CD4-positive, alpha-beta T cell (primary cell): ENCODE measurements at regions not wholly inside any gene's neighbourhood (a gene's known extent, or its start where the extent isn't known, plus 50 kb on each side); places are given as distances from the start of the nearest gene placed in this dataset.
A peak's percentile ranks its signal among the peaks of the same experiment; 100 is the strongest.
"Not testable (repeated sequence)": the region's sequence is repeated elsewhere in the genome, so short reads cannot be mapped to it uniquely, and the experiment has no call there.

Source experiments
- ATAC-seq: fragments of 200-7000 bp; cut with Tn5 transposase; one replicate; pipeline ENCODE4 v1.10.0; 2022; ENCODE audit warnings: mild to moderate bottlenecking; ENCODE audit not compliant: poor library complexity
- CTCF ChIA-PET: fragments of 350-600 bp; sonication (Branson Sonifier 250); formaldehyde crosslinking; loops from one replicate; lab custom pipeline; 2021; ENCODE audit warnings: antibody characterized with exemption, inconsistent platforms; lab: Charles Lee
- POLR2A ChIA-PET: fragments of 350-600 bp; sonication (Branson Sonifier 250); formaldehyde crosslinking; loops from one replicate; lab custom pipeline; 2021; ENCODE audit warnings: antibody characterized with exemption, inconsistent platforms; lab: Charles Lee
- DNase-seq, 14 experiments: peaks; one replicate each; pipeline ENCODE4 v3.0.0-alpha.2; 2013 to 2020; ENCODE audit warnings: mixed read lengths in 2 of 14
- H3K27ac ChIP-seq, 2 donors: one replicate each; pipeline versions ENCODE4 v1.5.1 to v1.7.0; 2013; ENCODE audit warnings: low read length in 2 of 2, low read depth in 1 of 2, mild to moderate bottlenecking in 1 of 2
- H3K27me3 ChIP-seq, 2 experiments: 1 replicate in 1 of 2; 2 replicates in 1 of 2; pipeline versions ENCODE4 v1.6.1 to v1.7.0; 2013; ENCODE audit warnings: low read length in 2 of 2, control low read depth in 1 of 2, mild to moderate bottlenecking in 1 of 2, moderate library complexity in 1 of 2; ENCODE audit not compliant: insufficient read depth in 2 of 2, control insufficient read depth in 1 of 2
- H3K36me3 ChIP-seq: one replicate; pipeline ENCODE4 v1.6.1; 2013; ENCODE audit warnings: low read length, control low read depth; ENCODE audit not compliant: insufficient read depth
- H3K4me1 ChIP-seq: one replicate; pipeline ENCODE4 v1.6.1; 2013; ENCODE audit warnings: low read length, control low read depth; ENCODE audit not compliant: insufficient read depth
- H3K4me3 ChIP-seq: one replicate; pipeline ENCODE4 v1.5.1; 2013; ENCODE audit warnings: mild to moderate bottlenecking, low read length, moderate library complexity
- H3K9me3 ChIP-seq, 2 experiments: 1 replicate in 1 of 2; 2 replicates in 1 of 2; pipeline versions ENCODE4 v1.6.1 to v1.7.0; 2013; ENCODE audit warnings: low read length in 2 of 2, mild to moderate bottlenecking in 2 of 2, control low read depth in 1 of 2, moderate library complexity in 1 of 2; ENCODE audit not compliant: control insufficient read depth in 1 of 2, insufficient read depth in 1 of 2
- H3K27ac Mint-ChIP-seq: one replicate; pipeline ENCODE4 v1.8.0; 2020; ENCODE audit warnings: mixed read lengths
- H3K27me3 Mint-ChIP-seq: one replicate; pipeline ENCODE4 v1.8.0; 2021; ENCODE audit warnings: mixed read lengths
- H3K36me3 Mint-ChIP-seq: one replicate; pipeline ENCODE4 v1.8.0; 2021; ENCODE audit warnings: low read depth, mixed read lengths
- H3K4me1 Mint-ChIP-seq: one replicate; pipeline ENCODE4 v1.8.0; 2021; ENCODE audit warnings: low read depth, mixed read lengths
- H3K4me3 Mint-ChIP-seq: one replicate; pipeline ENCODE4 v1.8.0; 2020; ENCODE audit warnings: mild to moderate bottlenecking, mixed read lengths
- H3K9me3 Mint-ChIP-seq: one replicate; pipeline ENCODE4 v1.8.0; 2020; ENCODE audit warnings: mixed read lengths
- intact Hi-C, 2 experiments: fragments of 100-400 bp; cut with DNase I in 1 of 2; cut with micrococcal nuclease in 1 of 2; formaldehyde crosslinking; loops; one replicate each; pipeline versions ENCODE4 v1.15.1 to v1.9.0; 2023 to 2025; cut with DNase I, micrococcal nuclease
- TF ChIP-seq, protein P1 (sequence below): fragments of 200-600 bp; IDR thresholded peaks from one replicate; pipeline ENCODE4 v1.8.0; 2022; ENCODE audit warnings: antibody characterized with exemption, mild to moderate bottlenecking

DNA sequence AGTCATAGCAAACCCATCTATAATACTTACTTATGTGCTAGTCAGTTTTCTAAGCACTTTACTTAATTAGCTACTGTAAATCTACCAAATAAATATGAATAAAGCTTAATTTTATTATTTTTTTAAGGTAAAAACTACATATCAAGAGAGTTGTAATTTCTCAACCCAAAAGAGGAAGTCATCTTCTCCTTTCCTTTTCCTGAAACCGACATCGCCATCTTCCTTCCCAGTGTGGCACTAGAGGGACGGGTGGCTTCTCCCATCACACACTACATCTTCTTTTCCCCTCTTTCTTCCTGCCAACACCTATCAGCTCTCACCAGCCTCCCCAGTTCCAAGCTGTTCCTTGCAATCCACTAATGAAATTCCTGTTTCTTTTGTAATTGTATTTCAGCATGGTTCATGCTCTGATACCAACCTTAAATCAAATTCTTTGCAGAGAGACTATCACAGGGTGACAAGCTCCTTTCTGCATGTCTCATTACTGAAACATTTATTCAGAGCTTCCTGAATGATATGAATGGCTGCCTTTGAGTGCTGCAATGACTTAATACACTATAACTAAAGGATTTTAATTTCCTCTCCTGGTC, 251.6 kb upstream of the FAM78B start:
- ChIA-PET CTCF (no interaction called here), POLR2A (no interaction called here)
- H3K4me3 ChIP-seq: no peak overlapping the region
- Mint-ChIP-seq H3K4me3 (no peak overlapping the region), H3K4me1 (no peaks in the 10 kb centered on the region), H3K27me3 (peaks cover 39% of the 10 kb centered on the region), H3K27ac (no peak overlapping the region), H3K9me3 (peaks cover 3% of the 10 kb centered on the region), H3K36me3 (no peaks in the 10 kb centered on the region)
- no peak overlapping the region for H3K27ac ChIP-seq
- TF ChIP-seq, protein P1, sequence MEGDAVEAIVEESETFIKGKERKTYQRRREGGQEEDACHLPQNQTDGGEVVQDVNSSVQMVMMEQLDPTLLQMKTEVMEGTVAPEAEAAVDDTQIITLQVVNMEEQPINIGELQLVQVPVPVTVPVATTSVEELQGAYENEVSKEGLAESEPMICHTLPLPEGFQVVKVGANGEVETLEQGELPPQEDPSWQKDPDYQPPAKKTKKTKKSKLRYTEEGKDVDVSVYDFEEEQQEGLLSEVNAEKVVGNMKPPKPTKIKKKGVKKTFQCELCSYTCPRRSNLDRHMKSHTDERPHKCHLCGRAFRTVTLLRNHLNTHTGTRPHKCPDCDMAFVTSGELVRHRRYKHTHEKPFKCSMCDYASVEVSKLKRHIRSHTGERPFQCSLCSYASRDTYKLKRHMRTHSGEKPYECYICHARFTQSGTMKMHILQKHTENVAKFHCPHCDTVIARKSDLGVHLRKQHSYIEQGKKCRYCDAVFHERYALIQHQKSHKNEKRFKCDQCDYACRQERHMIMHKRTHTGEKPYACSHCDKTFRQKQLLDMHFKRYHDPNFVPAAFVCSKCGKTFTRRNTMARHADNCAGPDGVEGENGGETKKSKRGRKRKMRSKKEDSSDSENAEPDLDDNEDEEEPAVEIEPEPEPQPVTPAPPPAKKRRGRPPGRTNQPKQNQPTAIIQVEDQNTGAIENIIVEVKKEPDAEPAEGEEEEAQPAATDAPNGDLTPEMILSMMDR: no peak
- intact Hi-C loops: no loop called here
- peaks cover 0 to 7% of the 10 kb centered on the region in 2 experiments for H3K9me3 ChIP-seq
- no peaks in the 10 kb centered on the region for H3K4me1 ChIP-seq
- DNase-seq: no peak
- no peaks in the 10 kb centered on the region for H3K27me3 ChIP-seq
- ATAC-seq: no peak
- no peaks in the 10 kb centered on the region for H3K36me3 ChIP-seq

DNA sequence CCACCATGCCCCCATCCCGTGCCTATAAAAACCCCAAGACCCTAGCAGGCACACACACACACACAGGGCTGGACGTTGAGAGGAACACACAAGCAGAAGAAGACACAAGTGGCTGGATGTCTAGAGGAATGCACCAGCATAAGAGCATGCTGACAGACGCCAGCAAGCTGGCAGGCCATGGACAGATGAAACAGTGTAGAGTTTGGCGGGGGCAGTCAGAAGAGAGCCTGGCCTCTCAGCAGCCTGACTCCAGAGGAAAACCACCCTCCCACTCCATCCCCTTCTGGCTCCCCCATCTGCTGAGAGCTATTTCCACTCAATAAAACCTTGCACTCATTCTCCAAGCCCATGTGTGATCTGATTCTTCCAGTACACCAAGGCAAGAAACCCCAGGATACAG, 255.8 kb upstream of the FAM78B start:
- H3K27ac ChIP-seq, H3K4me3 Mint-ChIP-seq, H3K4me1 ChIP-seq, H3K4me3 ChIP-seq, ATAC-seq, H3K36me3 ChIP-seq, H3K9me3 ChIP-seq, H3K36me3 Mint-ChIP-seq, DNase-seq, H3K9me3 Mint-ChIP-seq, H3K27ac Mint-ChIP-seq, H3K4me1 Mint-ChIP-seq, CTCF ChIA-PET, POLR2A ChIA-PET, intact Hi-C loops, H3K27me3 ChIP-seq: not testable (repeated sequence)
- H3K27me3 Mint-ChIP-seq: peaks cover 49% of the 10 kb centered on the region

DNA sequence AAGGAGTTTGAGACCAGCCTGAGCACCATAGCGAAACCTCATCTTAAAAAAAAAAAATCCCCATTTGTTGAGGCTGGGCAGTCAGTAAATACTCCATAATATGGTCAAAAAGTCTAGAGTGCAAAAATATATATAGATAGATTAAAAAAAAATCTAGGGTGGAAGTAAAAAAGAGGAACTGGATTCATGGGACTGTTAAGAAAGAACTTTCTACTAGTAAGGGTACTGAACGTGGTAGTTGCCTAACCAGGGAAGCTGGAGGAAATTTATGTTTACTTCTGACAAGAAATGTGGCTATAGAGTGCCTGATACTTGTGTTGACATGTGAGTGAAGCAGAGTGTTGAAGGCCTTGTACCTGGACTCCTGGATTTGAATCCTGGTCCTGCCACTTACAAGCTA, 265.9 kb upstream of the FAM78B start:
- peaks cover 17% of the 10 kb centered on the region for H3K27me3 Mint-ChIP-seq
- Histone ChIP-seq H3K27me3 (peaks cover 0 to 9% of the 10 kb centered on the region in 2 experiments), H3K36me3 (no peaks in the 10 kb centered on the region), H3K9me3 (no peaks in the 10 kb centered on the region), H3K4me1 (no peaks in the 10 kb centered on the region), H3K27ac (no peak overlapping the region), H3K4me3 (no peak overlapping the region)
- POLR2A ChIA-PET: no interaction called here
- intact Hi-C loops: loop anchor here in 1 of 2 experiments (5.0 kb wide), 1 partner anchor 505 kb away; no protein-coding TSS in a partner anchor
- CTCF ChIA-PET: no interaction called here
- ATAC-seq (no peak), DNase-seq (no peak)
- no peak overlapping the region for H3K27ac Mint-ChIP-seq
- TF ChIP-seq, protein P1: no peak
- H3K4me1 Mint-ChIP-seq: no peaks in the 10 kb centered on the region
- no peaks in the 10 kb centered on the region for H3K9me3 Mint-ChIP-seq
- no peak overlapping the region for H3K4me3 Mint-ChIP-seq
- no peaks in the 10 kb centered on the region for H3K36me3 Mint-ChIP-seq

DNA sequence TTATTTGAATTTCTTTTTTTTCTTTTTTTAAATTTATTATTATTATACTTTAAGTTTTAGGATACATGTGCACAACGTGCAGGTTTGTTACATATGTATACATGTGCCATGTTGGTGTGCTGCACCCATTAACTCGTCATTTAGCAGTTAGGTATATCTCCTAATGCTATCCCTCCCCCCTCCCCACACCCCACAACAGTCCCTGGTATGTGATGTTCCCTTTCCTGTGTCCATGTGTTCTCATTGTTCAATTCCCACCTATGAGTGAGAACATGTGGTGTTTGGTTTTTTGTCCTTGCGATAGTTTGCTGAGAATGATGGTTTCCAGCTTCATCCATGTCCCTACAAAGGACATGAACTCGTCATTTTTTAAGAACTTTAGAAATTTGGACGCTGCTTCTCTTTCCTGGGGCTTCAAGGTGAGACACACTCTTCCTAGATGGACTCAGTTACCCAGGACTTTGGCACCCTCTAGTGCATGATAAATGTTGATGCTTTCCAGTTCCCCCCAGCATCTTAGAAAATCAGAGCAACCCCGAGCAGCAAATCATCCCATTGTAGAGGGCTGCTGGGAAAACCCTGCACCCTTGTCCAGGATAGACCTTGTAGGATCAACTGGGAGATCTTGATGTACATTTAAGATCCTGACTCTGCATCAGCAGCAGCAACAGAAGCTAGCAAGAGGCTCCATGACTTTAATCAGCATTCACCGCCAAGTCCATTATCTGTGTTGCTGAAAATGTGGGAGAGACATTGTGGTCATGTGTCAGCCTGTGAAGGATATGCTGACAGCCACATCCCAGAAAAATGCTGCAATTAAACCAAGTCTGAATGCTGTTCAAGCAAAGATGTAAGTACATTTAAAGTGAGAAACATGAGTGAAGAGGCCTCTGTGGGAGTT, 266.9 kb upstream of the FAM78B start:
- H3K4me3 ChIP-seq, H3K9me3 ChIP-seq, H3K9me3 Mint-ChIP-seq, CTCF ChIA-PET, H3K27me3 ChIP-seq, H3K27ac Mint-ChIP-seq, ATAC-seq, H3K4me3 Mint-ChIP-seq, H3K36me3 ChIP-seq, H3K4me1 Mint-ChIP-seq, H3K36me3 Mint-ChIP-seq, H3K27ac ChIP-seq, H3K4me1 ChIP-seq, POLR2A ChIA-PET: not testable (repeated sequence)
- H3K27me3 Mint-ChIP-seq: peaks cover 17% of the 10 kb centered on the region
- intact Hi-C loops: loop anchor here in 1 of 2 experiments (5.0 kb wide), 1 partner anchor 506 kb away; no protein-coding TSS in a partner anchor
- peak in 3 of 14 experiments; percentile 9 to 17 (median 16) for DNase-seq
